ENCODE measurements at regions not wholly inside any gene's neighbourhood (a gene's known extent, or its start where the extent isn't known, plus 50 kb on each side); places are given as distances from the start of the nearest gene placed in this dataset.

DNA sequence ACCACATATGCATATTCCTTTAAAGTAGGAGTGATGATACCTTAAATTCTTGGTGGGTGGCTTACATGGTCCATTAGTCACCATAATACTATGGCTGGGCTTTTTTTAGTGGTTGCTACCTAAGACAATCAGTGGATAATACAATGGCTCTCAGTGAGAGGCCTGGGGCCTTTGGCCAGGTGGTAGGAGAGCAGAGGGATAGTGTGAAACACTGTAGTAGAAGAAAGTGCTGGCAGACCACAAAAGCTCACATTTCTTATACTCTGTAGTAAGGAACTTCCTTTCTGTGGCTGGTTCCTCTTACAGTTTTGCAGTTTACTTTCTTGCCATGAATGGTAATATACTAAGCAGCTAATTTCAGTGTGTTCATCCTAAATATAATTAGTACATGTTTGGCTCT lies 583.5 kb downstream of the XIRP2 start:
- DNase-seq (ENCODE audit: low read depth) = no peak
- TF ChIP-seq CTCF (conservative IDR thresholded peaks at IDR 0.05; ENCODE audit: low read depth, low read length) = no peak
- no peak overlapping the region for H3K4me3 ChIP-seq (ENCODE audit: low read length)

DNA sequence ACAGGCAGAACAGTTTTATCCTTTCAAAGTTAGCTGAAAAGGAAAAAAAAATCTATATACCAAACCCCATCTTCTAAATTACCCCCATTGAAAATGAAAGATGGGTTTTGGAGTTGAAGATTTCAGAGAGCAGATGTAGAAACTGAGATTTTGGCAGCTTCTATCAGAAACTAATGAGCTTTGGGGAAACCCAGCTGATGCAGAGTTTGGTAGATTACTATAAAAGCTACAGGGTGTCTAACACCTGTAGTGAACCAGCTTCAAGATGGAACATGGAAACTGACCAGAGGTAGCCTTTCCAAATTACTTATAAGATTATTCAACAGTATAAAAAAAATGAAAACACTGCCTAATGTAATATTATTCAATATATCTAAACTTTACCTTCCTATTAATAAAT lies 583.1 kb downstream of the XIRP2 start:
- DNase-seq (ENCODE audit: low read depth) = no peak
- TF ChIP-seq CTCF (conservative IDR thresholded peaks at IDR 0.05; ENCODE audit: low read depth, low read length) = no peak
- no peak overlapping the region for H3K4me3 ChIP-seq (ENCODE audit: low read length)

- DNase-seq (ENCODE audit: low read depth) = no peak
- no peak overlapping the region for H3K4me3 ChIP-seq (ENCODE audit: low read length)
- no peak for TF ChIP-seq CTCF (conservative IDR thresholded peaks at IDR 0.05; ENCODE audit: low read depth, low read length)
Observed at GRCh38 chr2:167462379-167462778, 574.1 kb downstream of the XIRP2 start.

DNA sequence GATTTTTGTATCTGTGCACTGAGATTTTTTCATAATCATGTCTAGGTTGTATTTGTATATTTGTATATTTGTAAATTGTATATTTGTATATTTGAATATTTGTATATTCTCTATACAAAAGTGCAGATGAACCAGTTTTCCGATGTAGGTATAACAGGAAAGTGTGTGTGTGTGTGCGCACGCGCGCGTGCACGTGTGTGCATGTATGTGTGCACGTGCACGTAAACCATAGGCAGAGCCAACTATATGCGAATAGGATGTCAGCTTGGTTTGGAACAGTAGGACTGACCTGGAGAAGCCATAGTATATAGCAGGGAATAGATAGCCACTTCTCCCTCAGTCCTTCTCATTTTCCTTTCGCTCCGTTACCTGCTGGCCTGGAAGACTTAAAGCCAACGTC lies 565.8 kb downstream of the XIRP2 start:
- no peak for TF ChIP-seq CTCF (conservative IDR thresholded peaks at IDR 0.05; ENCODE audit: low read depth, low read length)
- no peak for DNase-seq (ENCODE audit: low read depth)
- H3K4me3 ChIP-seq (ENCODE audit: low read length) = no peak overlapping the region

DNA sequence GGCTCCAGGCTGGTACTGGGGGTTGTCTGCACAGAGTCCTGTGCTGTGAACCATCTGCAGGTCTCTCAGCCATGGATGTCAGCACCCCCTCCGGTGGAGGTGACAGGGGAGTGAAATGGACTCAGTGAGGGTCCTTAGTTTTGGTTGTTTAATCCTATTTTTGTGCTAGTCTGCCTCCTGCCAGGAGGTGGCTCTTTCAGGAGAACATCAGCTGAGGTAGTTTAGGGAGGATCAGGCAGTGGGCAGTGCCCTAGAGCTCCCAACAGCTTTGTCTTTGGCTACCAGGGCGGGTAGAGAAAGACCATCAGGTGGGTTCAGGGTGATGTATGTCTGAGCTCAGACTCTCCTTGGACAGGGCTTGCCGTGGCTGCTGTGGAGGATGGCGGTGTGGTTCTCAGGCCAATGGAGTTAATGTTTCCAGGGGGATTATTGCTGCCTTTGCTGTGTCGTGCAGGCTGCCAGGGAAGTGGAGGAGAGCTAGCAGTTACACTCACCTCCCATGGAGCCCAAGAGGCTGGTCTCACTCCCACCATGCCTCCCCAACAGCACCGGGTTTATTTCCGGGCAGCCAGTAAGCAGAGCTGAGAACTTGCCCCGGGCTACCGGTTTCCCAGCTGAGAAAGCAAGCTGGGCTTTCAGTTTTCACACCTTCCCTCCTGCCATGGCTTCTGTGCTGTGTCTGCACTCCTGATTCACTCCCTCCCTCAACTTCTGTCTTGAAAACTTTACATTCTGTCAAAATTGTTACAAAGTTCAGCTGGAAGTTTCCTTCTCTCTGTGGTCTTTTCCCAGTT lies 563.4 kb downstream of the XIRP2 start:
- H3K4me3 ChIP-seq (ENCODE audit: low read length) = no peak overlapping the region
- TF ChIP-seq CTCF (conservative IDR thresholded peaks at IDR 0.05; ENCODE audit: low read depth, low read length) = no peak
- DNase-seq (ENCODE audit: low read depth) = no peak

DNA sequence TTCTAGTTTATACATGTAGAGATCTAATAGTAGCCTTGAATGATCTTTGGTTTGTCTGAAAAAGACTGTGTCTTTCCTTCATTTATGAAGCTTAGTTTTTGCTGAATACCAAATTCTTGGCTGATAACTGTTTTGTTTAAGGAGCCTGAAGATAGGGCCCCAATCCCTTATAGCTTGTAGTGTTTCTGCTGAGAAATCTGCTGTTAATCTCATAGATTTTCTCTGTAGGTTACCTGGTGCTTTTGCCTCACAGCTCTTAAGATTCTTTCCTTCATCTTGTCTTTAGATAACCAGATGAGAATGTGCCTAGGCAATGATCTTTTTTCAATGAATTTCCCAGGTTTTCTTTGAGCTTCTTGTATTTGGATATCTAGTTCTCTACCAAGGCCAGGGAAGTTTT lies 562.1 kb downstream of the XIRP2 start:
- H3K4me3 ChIP-seq (ENCODE audit: low read length) = no peak overlapping the region
- DNase-seq (ENCODE audit: low read depth) = no peak
- TF ChIP-seq CTCF (conservative IDR thresholded peaks at IDR 0.05; ENCODE audit: low read depth, low read length) = no peak

DNA sequence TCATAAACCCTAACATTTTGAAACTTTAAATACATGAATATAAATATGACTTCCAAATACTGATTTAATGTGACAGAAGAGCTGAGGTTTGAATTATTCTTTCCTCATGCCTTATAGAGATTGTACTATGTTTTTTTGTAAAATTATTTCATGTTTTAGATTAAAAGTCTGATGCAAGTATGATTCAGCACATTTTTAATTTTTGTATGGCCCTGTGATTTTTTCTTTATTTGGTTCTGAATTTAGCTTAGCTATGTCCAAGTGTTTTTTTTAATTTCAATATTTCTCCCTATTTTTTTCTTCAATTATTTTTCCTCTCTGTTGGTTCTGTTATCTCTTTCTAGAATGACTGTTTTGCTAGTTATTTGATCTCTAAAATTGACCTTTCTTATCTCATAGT lies 552.1 kb downstream of the XIRP2 start:
- TF ChIP-seq CTCF (conservative IDR thresholded peaks at IDR 0.05; ENCODE audit: low read depth, low read length) = no peak
- DNase-seq (ENCODE audit: low read depth) = no peak
- no peak overlapping the region for H3K4me3 ChIP-seq (ENCODE audit: low read length)
